DMS53 treated with DMSO at 0.1 percent for 48 hours (cell line): ENCODE measurements at regions not wholly inside any gene's neighbourhood (a gene's known extent, or its start where the extent isn't known, plus 50 kb on each side); places are given as distances from the start of the nearest gene placed in this dataset.
"Not testable (repeated sequence)": the region's sequence is repeated elsewhere in the genome, so short reads cannot be mapped to it uniquely, and the experiment has no call there.

Experiments used
- DNase-seq: peaks from one replicate; lab custom pipeline; 2025; ENCODE audit not compliant: unreplicated experiment; lab: John Stamatoyannopoulos, UW

DNA sequence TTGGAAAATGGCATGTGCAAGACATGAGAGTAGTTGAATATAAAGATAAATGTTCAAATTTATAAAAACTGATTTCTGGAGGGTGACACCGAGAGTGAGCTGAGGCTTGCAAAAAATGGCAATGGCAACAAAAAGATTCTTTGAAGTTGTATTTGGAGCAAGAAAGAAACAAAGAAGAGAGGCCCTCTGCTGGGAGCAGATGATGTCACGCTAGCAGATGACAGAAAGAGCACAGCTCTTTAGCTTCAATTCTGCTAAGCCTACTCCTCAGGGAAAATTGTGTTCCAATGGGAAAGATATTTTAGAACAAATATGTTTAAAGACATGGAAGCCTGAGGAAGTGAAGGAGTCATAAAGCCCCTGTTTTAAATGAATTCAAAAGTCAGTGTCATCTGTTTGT lies 125.3 kb upstream of the NOX3 start:
- DNase-seq: no peak

GRCh38 chr6:155578251-155578650 lies 122.6 kb upstream of the NOX3 start:
- DNase-seq: no peak

GRCh38 chr6:155561966-155562364 lies 106.3 kb upstream of the NOX3 start:
- no peak for DNase-seq

GRCh38 chr6:155561257-155561965 lies 105.8 kb upstream of the NOX3 start:
- peak; percentile 7 for DNase-seq

DNA sequence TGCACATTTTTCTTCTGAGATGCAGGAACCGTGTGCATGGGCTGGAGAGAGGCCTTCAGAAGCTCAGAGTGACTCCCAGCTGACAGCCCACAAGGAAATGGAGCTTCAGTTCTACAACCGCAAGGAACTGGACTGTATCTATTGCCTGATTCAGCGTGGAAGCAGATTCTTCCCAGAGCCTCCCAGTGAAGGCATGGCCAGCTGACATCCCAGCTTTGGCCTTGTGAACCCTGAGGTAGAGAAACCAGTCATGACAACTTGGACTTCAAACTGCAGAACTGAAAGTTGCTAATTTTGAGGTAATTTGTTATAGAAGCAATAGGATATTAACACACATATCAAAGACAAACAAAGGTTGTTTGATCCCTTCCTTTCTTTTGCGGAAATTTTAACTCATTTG lies 94.3 kb upstream of the NOX3 start:
- DNase-seq: no peak

GRCh38 chr6:155549028-155549798 lies 93.6 kb upstream of the NOX3 start:
- no peak for DNase-seq

DNA sequence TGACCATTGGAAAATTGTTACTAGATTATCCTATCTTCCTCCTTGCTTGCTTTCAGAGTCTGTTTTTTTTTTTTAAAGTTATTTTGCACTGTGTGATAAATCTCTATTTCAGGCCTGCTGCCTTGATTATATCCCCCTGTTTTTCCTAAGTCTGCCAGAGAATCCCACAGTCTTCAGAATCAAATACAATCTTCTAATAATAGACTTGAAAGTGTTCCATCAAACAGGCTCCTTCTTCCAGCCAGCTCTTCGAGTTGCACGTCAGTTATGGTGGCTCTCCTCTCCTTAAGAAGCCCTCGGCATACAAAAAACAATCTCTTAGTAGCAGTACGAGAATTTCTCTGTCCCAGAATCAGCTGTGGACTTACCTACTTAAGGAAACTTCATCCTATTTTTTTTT lies 92.9 kb upstream of the NOX3 start:
- DNase-seq: no peak

- no peak for DNase-seq
Measured at GRCh38 chr6:155544677-155545076, 89.0 kb upstream of the NOX3 start.

DNA sequence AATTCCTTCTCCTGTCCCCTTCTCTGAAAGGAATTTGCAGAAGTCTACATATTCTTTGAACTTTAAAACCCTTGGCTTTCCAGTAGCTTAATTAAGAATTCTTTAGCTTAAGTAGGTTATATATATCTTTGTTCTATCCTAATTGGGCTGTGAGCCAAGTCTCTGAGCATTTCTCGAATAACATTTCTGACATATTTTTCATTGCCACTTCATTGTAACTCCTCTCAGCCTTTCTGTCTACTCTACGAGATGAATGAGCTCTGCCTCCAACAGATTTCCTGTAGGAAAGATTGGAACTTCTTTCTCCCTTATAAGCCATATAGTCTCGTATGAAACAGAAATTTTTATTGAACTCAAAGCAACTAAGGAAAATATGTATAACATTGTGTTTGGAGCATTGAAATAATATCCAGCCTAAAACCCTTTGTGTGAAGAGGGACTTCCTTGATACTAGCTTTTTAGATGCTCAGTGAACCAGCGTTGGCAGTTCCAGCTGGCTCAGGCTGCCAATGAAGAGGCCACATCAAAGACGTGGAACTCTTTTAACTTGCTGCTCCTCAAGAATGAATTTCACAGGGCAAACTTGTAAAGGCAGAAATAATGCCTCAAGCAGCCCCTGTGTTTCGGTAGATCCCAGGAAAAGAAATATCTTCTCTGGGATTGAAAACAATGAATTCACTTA lies 87.7 kb upstream of the NOX3 start:
- no peak for DNase-seq

DNA sequence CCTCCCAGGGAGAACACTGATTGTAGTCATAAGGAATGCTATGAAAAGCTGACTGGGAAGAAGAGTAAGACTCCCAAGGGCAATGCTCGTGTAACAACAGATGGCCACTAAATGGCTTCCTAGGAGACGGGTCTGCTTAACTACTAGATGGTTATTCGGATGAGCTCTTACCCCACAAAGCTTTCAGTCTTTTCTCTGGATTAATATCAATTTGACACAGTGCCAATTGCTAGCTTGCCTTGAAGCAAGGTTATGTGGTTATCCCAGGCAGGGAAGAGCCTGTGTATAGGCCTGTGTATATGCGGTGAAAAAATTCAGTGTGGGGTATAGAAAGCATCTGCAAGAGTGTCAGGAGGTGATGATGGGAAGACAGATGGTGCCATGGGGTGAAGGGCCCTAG lies 86.4 kb upstream of the NOX3 start:
- no peak for DNase-seq

GRCh38 chr6:155538708-155539390 lies 83.2 kb upstream of the NOX3 start:
- no peak for DNase-seq

DNA sequence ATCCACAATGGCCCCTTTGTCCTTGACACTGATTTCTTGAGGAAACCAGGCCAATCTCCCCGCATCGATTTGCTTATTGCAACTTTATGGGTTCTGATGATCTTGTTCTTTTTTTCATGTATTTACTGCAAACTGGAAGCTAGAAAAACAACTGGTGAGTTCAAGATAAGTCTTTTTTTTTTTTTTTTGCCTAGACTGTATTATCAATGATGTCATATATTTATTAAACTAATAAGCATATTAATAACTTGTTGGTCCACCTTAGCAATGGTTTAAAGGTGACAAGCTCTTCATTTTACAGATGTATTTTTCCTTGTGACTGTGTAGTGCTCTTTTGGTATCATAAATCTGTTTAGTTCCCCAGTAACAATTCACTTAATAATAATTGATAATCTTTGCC lies 79.0 kb upstream of the NOX3 start:
- DNase-seq: no peak

DNA sequence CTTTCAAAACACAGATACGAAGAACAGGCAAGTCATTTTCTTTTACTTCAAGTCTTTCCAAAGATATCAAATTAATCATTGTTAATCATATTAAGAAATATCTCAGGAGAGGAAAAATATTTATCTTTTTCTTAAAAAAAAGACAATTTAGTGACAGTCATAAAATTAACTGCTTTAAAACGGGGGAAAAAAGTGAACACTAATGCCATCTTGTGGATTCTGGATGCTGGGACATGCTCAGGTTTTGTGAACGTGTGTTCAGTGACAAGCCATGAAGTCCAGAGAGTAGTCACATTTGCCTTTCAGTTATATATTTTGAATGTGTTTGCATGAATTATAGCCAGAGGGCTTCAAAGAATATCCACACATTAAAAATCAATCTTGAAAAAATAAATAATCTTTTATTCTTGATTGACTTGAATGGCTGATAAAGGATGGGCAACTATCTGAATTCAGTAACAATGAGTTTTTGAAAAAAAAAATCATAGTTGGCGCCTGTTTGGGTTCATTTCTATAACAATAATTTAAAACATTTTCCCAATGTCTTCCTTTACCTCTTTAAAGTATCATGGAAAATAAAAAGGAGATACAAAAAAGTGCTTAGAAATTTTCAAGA lies 74.7 kb upstream of the NOX3 start:
- DNase-seq: peak; percentile 10

- not testable (repeated sequence) for DNase-seq
Measured at GRCh38 chr6:155529814-155530213, 74.2 kb upstream of the NOX3 start.

DNA sequence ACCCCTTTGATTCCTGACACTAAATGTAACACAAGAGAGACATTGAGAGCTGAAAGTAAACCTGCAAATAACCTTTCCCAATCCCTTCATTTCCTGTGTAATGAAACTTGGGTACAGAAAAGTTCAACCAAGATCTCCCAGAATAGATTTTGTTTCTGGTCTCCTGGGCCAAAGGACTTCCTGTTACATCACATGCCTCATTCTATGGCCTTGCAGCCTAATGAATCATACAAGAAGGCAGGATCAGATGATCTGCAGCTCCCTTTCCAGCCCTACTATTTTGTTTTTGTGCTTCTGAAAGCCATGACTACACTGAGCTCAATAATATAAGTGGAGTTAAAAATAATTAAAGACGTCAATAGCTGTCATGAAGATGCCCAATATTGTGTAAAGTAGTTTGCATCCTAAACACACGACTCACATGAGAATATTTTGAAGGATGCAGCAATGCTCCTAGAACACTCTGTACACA lies 73.4 kb upstream of the NOX3 start:
- DNase-seq: peak; percentile 18

DNA sequence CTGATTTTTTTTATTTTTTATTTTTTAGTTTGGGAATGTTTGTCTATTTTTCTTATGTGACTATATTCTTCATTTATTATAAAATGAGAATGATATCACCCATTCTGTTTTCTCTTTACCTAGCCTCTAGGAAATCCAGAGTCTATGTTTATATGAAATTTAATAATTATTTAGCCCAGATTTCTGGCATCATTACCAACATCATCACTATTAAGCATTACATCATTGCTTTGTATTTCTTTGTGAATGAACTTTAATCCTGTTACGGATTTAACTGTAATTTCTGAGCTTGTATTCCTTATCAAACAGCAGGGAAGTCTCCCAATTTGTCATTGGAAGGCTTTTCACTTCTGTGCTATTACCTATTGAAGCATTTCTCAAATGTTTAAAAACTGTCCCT lies 72.7 kb upstream of the NOX3 start:
- no peak for DNase-seq

- DNase-seq: no peak
Measured at GRCh38 chr6:155527443-155527842, 71.8 kb upstream of the NOX3 start.

- no peak for DNase-seq
Measured at GRCh38 chr6:155523821-155524651, 68.4 kb upstream of the NOX3 start.

DNA sequence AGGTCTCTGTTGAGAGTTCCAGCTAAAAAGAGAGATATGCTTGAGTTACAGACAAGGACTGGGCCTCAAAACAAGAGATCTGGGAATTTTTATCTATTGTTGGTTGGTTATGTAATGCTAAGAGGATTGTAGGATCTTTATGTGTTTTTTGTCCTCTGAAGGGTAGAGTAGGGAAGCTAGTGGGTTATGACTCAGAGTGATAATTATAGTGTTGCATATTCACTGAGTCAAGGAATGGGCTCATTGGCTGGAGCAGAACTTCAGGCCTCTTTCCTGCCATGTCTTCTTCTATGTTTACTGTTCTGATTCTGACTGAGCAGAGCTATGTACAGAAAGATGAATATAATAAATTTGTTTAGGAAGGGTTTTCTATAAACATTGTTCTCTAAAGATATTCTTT lies 66.1 kb upstream of the NOX3 start:
- DNase-seq: no peak

GRCh38 chr6:155520078-155520477 lies 64.4 kb upstream of the NOX3 start:
- DNase-seq: no peak
